Pancreas (tissue), 10 donors: ENCODE measurements at regions not wholly inside any gene's neighbourhood (a gene's known extent, or its start where the extent isn't known, plus 50 kb on each side); places are given as distances from the start of the nearest gene placed in this dataset.

Experiments used
- ATAC-seq, 4 donors: fragments of 200-7000 bp; cut with Tn5 transposase; one replicate each; pipeline versions ENCODE4 v1.8.0 to v1.9.1; 2020; ENCODE audit warnings: mild to moderate bottlenecking in 4 of 4, moderate library complexity in 4 of 4
- DNase-seq, 6 donors: peaks; one replicate each; pipeline ENCODE4 v3.0.0-alpha.2; 2020
- FAIRE-seq: peaks from 2 replicates; lab custom pipeline; 2012; peaks lifted over from hg19 to GRCh38; lab: Jason Lieb, UNC
- H3K27ac ChIP-seq, 4 donors: fragments of 200-600 bp; sonication (generic); 1 replicate in 3 of 4; 2 replicates in 1 of 4; pipeline versions ENCODE4 v1.5.0 to v1.8.0; 2020
- H3K27me3 ChIP-seq, 4 donors: fragments of 200-600 bp; one replicate each; pipeline ENCODE4 v1.8.0; 2021
- H3K36me3 ChIP-seq, 3 donors: fragments of 200-600 bp; sonication (generic) in 1 of 3; one replicate each; pipeline versions ENCODE4 v1.5.0 to v1.8.0; 2020 to 2021
- H3K4me1 ChIP-seq, 3 donors: fragments of 200-600 bp; one replicate each; pipeline ENCODE4 v1.8.0; 2021
- H3K4me3 ChIP-seq, 4 donors: fragments of 200-600 bp; sonication (generic) in 2 of 4; one replicate each; pipeline versions ENCODE4 v1.5.0 to v1.8.0; 2020 to 2021
- H3K9me3 ChIP-seq, 4 donors: fragments of 200-600 bp; one replicate each; pipeline ENCODE4 v1.8.0; 2021
- WGBS, 2 donors: extraction: QIAGEN DNeasy Blood & Tissue Kit; methylation state at CpG; one replicate each; pipeline ENCODE4 v1.1.7; 2013; 5-methylcytosine and 5-hydroxymethylcytosine counted together
- intact Hi-C, 3 donors: fragments of 100-400 bp; cut with DNase I; formaldehyde crosslinking; loops; one replicate each; pipeline versions ENCODE4 v1.11.1 to v1.14.2; 2022
- TF ChIP-seq, protein P1 (sequence below), 4 donors: fragments of 200-600 bp; sonication (generic) in 3 of 4; IDR thresholded peaks; one replicate each; pipeline versions ENCODE4 v1.5.0 to v1.8.0; 2021; ENCODE audit warnings: antibody characterized with exemption in 4 of 4
- donor health status: healthy with polysubstance abuse.
- donor health status: DM: no; HTN: no; CAD: no; lungs with moderate emphysema.
- donor health status: DM: no; HTN: no; CAD: no.
- donor health status: control.
- donor health status: control.
- donor health status: Bipolar disorder and iron deficiency.
- donor health status: DM: yes; HTN: yes; CAD: no.
- donor health status: DM: no; HTN: no; CAD: no.
- donor health status: DM: no; HTN: no; CAD: no.
- donor health status: DM: yes; HTN: yes; CAD: no.

GRCh38 chr3:161559177-161559998 lies 62.8 kb downstream of the OTOL1 start:
- no peak overlapping the region for H3K27ac ChIP-seq
- H3K4me3 ChIP-seq, result no peak overlapping the region
- no peaks in the 10 kb centered on the region for H3K4me1 ChIP-seq
- no peaks in the 10 kb centered on the region for H3K9me3 ChIP-seq
- peak in 3 of 4 donors; percentile 59 to 79 (median 78) for ATAC-seq
- TF ChIP-seq, protein P1, sequence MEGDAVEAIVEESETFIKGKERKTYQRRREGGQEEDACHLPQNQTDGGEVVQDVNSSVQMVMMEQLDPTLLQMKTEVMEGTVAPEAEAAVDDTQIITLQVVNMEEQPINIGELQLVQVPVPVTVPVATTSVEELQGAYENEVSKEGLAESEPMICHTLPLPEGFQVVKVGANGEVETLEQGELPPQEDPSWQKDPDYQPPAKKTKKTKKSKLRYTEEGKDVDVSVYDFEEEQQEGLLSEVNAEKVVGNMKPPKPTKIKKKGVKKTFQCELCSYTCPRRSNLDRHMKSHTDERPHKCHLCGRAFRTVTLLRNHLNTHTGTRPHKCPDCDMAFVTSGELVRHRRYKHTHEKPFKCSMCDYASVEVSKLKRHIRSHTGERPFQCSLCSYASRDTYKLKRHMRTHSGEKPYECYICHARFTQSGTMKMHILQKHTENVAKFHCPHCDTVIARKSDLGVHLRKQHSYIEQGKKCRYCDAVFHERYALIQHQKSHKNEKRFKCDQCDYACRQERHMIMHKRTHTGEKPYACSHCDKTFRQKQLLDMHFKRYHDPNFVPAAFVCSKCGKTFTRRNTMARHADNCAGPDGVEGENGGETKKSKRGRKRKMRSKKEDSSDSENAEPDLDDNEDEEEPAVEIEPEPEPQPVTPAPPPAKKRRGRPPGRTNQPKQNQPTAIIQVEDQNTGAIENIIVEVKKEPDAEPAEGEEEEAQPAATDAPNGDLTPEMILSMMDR (IDR thresholded peaks at IDR 0.05), result peak; percentile 19 to 62 (median 45)
- H3K36me3 ChIP-seq, result no peaks in the 10 kb centered on the region
- no peaks in the 10 kb centered on the region for H3K27me3 ChIP-seq
- WGBS, 2 donors, result 6 to 8% methylated on average over 6 of the region's 6 CpGs
- FAIRE-seq, result peak; percentile 49
- intact Hi-C loops, result no loop called here
- no peak for DNase-seq

DNA sequence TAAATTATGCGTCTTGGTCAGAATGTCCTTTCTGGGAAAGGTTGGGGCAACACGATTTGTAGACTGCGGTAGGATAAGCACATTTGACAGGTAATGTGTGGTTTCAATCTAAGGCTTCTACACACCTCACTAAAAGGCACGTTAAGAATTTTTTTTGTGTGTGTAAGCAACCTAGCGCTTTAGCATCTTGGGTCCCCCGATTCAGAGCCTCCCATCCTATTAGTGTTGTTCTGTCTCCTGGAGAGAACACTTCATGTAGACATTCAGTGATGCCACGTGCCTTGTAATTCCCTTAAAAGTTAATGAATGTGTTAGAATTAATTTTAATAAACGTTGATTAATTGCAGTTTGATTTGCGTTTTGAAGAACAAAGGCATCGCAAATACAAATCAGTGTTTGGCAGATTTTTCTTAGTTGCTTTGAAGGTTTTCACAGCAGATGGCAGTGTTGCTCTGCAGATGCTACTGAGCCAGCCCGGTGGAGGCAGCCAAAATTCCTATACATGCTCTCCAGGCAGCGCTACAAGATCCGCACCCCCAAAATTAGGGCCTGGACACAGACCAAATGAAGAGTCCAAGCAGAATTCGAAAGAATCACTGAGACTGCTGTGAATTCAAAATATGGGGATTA lies 63.5 kb downstream of the OTOL1 start:
- intact Hi-C loops, result no loop called here
- no peaks in the 10 kb centered on the region for H3K4me1 ChIP-seq
- FAIRE-seq (no peak), DNase-seq (peak in 1 of 6 donors; percentile 20), ATAC-seq (peak in 3 of 4 donors; percentile 65 to 82 (median 73))
- 19% methylated on average over 14 of the region's 14 CpGs for WGBS, 2 donors
- TF ChIP-seq, protein P1 (IDR thresholded peaks at IDR 0.05), result peak in 1 of 4 donors; percentile 13
- no peaks in the 10 kb centered on the region for H3K36me3 ChIP-seq
- H3K27me3 ChIP-seq, result no peaks in the 10 kb centered on the region
- no peak overlapping the region for H3K4me3 ChIP-seq
- H3K9me3 ChIP-seq, result no peaks in the 10 kb centered on the region
- H3K27ac ChIP-seq, result no peak overlapping the region

- H3K4me1 ChIP-seq, result no peaks in the 10 kb centered on the region
- no peak overlapping the region for H3K27ac ChIP-seq
- 45 to 50% methylated on average over 5 of the region's 5 CpGs for WGBS, 2 donors
- DNase-seq (no peak), FAIRE-seq (no peak), ATAC-seq (no peak)
- H3K27me3 ChIP-seq, result no peaks in the 10 kb centered on the region
- no peaks in the 10 kb centered on the region for H3K36me3 ChIP-seq
- H3K9me3 ChIP-seq, result no peaks in the 10 kb centered on the region
- H3K4me3 ChIP-seq, result no peak overlapping the region
- TF ChIP-seq, protein P1 (IDR thresholded peaks at IDR 0.05), result no peak
- intact Hi-C loops, result no loop called here
Measured at GRCh38 chr3:161567577-161568361, 71.2 kb downstream of the OTOL1 start.

GRCh38 chr3:161568671-161569070 lies 72.1 kb downstream of the OTOL1 start:
- Histone ChIP-seq H3K27me3 (no peaks in the 10 kb centered on the region), H3K4me3 (no peak overlapping the region), H3K9me3 (no peaks in the 10 kb centered on the region), H3K27ac (no peak overlapping the region), H3K4me1 (no peaks in the 10 kb centered on the region), H3K36me3 (no peaks in the 10 kb centered on the region)
- TF ChIP-seq, protein P1 (IDR thresholded peaks at IDR 0.05), result no peak
- 44 to 60% methylated on average over 2 of the region's 2 CpGs for WGBS, 2 donors
- intact Hi-C loops, result no loop called here
- DNase-seq, result no peak
- no peak for FAIRE-seq
- no peak for ATAC-seq
